Lower lobe of right lung (tissue), 2 donors: ENCODE measurements at regions not wholly inside any gene's neighbourhood (a gene's known extent, or its start where the extent isn't known, plus 50 kb on each side); places are given as distances from the start of the nearest gene placed in this dataset.
A peak's percentile ranks its signal among the peaks of the same experiment; 100 is the strongest.
"Not testable (repeated sequence)": the region's sequence is repeated elsewhere in the genome, so short reads cannot be mapped to it uniquely, and the experiment has no call there.

Experiments
- ATAC-seq, 2 donors: fragments of 200-7000 bp; cut with Tn5 transposase; one replicate each; pipeline ENCODE4 v1.9.1; 2020 to 2022; ENCODE audit warnings: mild to moderate bottlenecking in 2 of 2, moderate library complexity in 2 of 2
- DNase-seq: peaks from one replicate; pipeline ENCODE4 v3.0.0-alpha.2; 2020
- H3K27ac ChIP-seq: fragments of 200-600 bp; one replicate; pipeline ENCODE4 v1.8.0; 2022
- H3K27me3 ChIP-seq: fragments of 200-600 bp; one replicate; pipeline ENCODE4 v1.8.0; 2022; ENCODE audit warnings: low read depth
- H3K36me3 ChIP-seq: fragments of 200-600 bp; one replicate; pipeline ENCODE4 v1.8.0; 2022; ENCODE audit warnings: mild to moderate bottlenecking
- H3K4me1 ChIP-seq: fragments of 200-600 bp; one replicate; pipeline ENCODE4 v1.8.0; 2022
- H3K4me3 ChIP-seq: fragments of 200-600 bp; one replicate; pipeline ENCODE4 v1.8.0; 2022; ENCODE audit warnings: mild to moderate bottlenecking
- H3K9me3 ChIP-seq: fragments of 200-600 bp; one replicate; pipeline ENCODE4 v1.8.0; 2022
- intact Hi-C: fragments of 100-400 bp; cut with DNase I; formaldehyde crosslinking; loops from one replicate; pipeline ENCODE4 v1.11.0; 2022
- TF ChIP-seq, protein P1 (sequence below): fragments of 200-600 bp; IDR thresholded peaks from one replicate; pipeline ENCODE4 v1.8.0; 2022; ENCODE audit warnings: antibody characterized with exemption, mild to moderate bottlenecking
- donor health status: DM: no; HTN: yes; CAD: no; lungs with severe emphysema.

- DNase-seq (no peak), ATAC-seq (no peak)
- Histone ChIP-seq H3K4me1 (no peaks in the 10 kb centered on the region), H3K4me3 (no peak overlapping the region), H3K27ac (no peak overlapping the region), H3K36me3 (no peaks in the 10 kb centered on the region), H3K27me3 (no peaks in the 10 kb centered on the region), H3K9me3 (no peaks in the 10 kb centered on the region)
- intact Hi-C loops: no loop called here
- TF ChIP-seq, protein P1, sequence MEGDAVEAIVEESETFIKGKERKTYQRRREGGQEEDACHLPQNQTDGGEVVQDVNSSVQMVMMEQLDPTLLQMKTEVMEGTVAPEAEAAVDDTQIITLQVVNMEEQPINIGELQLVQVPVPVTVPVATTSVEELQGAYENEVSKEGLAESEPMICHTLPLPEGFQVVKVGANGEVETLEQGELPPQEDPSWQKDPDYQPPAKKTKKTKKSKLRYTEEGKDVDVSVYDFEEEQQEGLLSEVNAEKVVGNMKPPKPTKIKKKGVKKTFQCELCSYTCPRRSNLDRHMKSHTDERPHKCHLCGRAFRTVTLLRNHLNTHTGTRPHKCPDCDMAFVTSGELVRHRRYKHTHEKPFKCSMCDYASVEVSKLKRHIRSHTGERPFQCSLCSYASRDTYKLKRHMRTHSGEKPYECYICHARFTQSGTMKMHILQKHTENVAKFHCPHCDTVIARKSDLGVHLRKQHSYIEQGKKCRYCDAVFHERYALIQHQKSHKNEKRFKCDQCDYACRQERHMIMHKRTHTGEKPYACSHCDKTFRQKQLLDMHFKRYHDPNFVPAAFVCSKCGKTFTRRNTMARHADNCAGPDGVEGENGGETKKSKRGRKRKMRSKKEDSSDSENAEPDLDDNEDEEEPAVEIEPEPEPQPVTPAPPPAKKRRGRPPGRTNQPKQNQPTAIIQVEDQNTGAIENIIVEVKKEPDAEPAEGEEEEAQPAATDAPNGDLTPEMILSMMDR: no peak
These were observed 137.8 kb upstream of the MYRIP start for GRCh38 chr3:39671600-39671999.

DNA sequence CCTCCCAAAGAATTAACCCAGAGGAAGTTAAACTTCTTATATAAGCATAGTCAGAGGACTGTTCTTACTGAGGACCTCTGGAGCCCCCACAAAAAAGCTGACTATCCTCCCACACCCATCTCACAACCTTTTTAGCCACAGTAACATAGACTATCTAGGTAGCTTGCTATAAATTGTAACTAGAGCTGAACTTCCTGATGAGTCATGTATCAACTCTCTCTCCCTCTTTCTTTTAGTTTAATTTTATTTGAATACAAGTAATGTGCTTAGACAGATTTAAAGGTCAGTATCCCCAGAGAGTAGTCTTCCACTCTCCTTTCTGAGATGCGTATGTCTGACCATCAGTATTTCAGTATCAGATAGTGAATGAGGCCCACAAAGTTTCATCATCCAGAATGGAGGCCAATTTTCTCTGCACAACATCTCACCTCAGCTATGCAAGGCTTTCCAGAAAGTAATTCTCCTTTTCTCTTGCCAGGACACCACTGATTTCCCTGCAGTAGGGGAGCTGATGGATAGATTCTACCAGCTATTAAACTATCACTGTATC lies 104.0 kb upstream of the MYRIP start:
- Histone ChIP-seq H3K27me3 (no peaks in the 10 kb centered on the region), H3K4me3 (no peak overlapping the region), H3K36me3 (no peaks in the 10 kb centered on the region), H3K27ac (no peak overlapping the region), H3K9me3 (no peaks in the 10 kb centered on the region), H3K4me1 (no peaks in the 10 kb centered on the region)
- intact Hi-C loops: no loop called here
- DNase-seq (no peak), ATAC-seq (no peak)
- TF ChIP-seq, protein P1: no peak

- H3K27me3 ChIP-seq: no peaks in the 10 kb centered on the region
- H3K27ac ChIP-seq: no peak overlapping the region
- no peak overlapping the region for H3K4me3 ChIP-seq
- DNase-seq: no peak
- H3K9me3 ChIP-seq: no peaks in the 10 kb centered on the region
- peak; percentile 58 to 60 for ATAC-seq
- H3K36me3 ChIP-seq: no peaks in the 10 kb centered on the region
- TF ChIP-seq, protein P1: peak; percentile 70
- no peaks in the 10 kb centered on the region for H3K4me1 ChIP-seq
- intact Hi-C loops: no loop called here
These were observed 102.0 kb upstream of the MYRIP start for GRCh38 chr3:39707314-39707909.

- ATAC-seq (no peak), DNase-seq (no peak)
- no peaks in the 10 kb centered on the region for H3K4me1 ChIP-seq
- no peaks in the 10 kb centered on the region for H3K27me3 ChIP-seq
- TF ChIP-seq, protein P1: no peak
- H3K9me3 ChIP-seq: no peaks in the 10 kb centered on the region
- intact Hi-C loops: loop anchor here (10.0 kb wide), 1 partner anchor 462 kb away; no protein-coding TSS in a partner anchor
- no peak overlapping the region for H3K4me3 ChIP-seq
- no peak overlapping the region for H3K27ac ChIP-seq
- no peaks in the 10 kb centered on the region for H3K36me3 ChIP-seq
These were observed 96.9 kb upstream of the MYRIP start for GRCh38 chr3:39712413-39713048.

DNA sequence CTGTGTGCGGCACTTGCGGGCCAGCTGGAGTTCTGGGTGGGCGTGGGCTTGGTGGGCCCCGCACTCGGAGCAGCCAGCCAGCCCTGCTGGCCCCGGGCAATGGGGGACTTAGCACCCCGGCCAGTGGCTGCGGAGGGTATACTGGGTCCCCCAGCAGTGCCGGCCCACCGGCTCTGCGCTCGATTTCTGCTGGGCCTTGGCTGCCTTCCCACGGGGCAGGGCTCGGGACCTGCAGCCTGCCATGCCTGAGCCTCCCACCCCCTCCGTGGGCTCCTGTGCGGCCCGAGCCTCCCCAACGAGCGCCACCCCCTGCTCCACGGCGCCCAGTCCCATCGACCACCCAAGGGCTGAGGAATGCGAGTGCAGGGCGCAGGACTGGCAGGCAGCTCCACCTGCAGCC lies 96.1 kb upstream of the MYRIP start:
- not testable (repeated sequence) for H3K9me3 ChIP-seq, ATAC-seq, H3K27me3 ChIP-seq, DNase-seq, H3K27ac ChIP-seq, H3K36me3 ChIP-seq, H3K4me1 ChIP-seq, H3K4me3 ChIP-seq
- intact Hi-C loops: loop anchor here (10.0 kb wide), 1 partner anchor 461 kb away; no protein-coding TSS in a partner anchor

GRCh38 chr3:39716849-39717248 lies 92.6 kb upstream of the MYRIP start:
- intact Hi-C loops: loop anchor here (10.0 kb wide), 1 partner anchor 458 kb away; no protein-coding TSS in a partner anchor
- TF ChIP-seq, protein P1: no peak
- Histone ChIP-seq H3K9me3 (no peaks in the 10 kb centered on the region), H3K4me3 (no peak overlapping the region), H3K4me1 (no peaks in the 10 kb centered on the region), H3K36me3 (no peaks in the 10 kb centered on the region), H3K27me3 (no peaks in the 10 kb centered on the region), H3K27ac (no peak overlapping the region)
- ATAC-seq: peak in 1 of 2 donors; percentile 43
- DNase-seq: no peak
